Transverse colon (tissue), 4 donors: ENCODE measurements at regions not wholly inside any gene's neighbourhood (a gene's known extent, or its start where the extent isn't known, plus 50 kb on each side); places are given as distances from the start of the nearest gene placed in this dataset.

Experiments used
- DNase-seq: peaks from one replicate; pipeline ENCODE4 v3.0.0-alpha.2; 2019
- H3K27ac ChIP-seq, 4 donors: fragments of 200-600 bp; sonication (generic); 2 replicates each; pipeline ENCODE4 v1.5.1; 2016 to 2018; ENCODE audit warnings: inconsistent platforms in 4 of 4
- H3K27me3 ChIP-seq: fragments of 200-600 bp; sonication (generic); 2 replicates; pipeline ENCODE4 v1.5.1; 2017; ENCODE audit warnings: inconsistent platforms
- H3K36me3 ChIP-seq, 4 donors: fragments of 200-600 bp; sonication (generic); 2 replicates each; pipeline ENCODE4 v1.5.1; 2017 to 2019; ENCODE audit warnings: inconsistent platforms in 4 of 4
- H3K4me1 ChIP-seq, 4 donors: fragments of 200-600 bp; sonication (generic); 2 replicates each; pipeline ENCODE4 v1.5.1; 2017 to 2020; ENCODE audit warnings: inconsistent platforms in 4 of 4
- H3K4me3 ChIP-seq, 4 donors: fragments of 200-600 bp; sonication (generic); 1 replicate in 1 of 4; 2 replicates in 3 of 4; pipeline versions ENCODE4 v1.5.1 to v1.6.1; 2017 to 2019; ENCODE audit warnings: inconsistent platforms in 4 of 4
- H3K9me3 ChIP-seq, 2 donors: fragments of 200-600 bp; sonication (generic); 2 replicates each; pipeline ENCODE4 v1.5.1; 2017 to 2019; ENCODE audit warnings: inconsistent platforms in 2 of 2
- EP300 ChIP-seq: sonication (generic); formaldehyde crosslinking; IDR thresholded peaks from one replicate; pipeline ENCODE4 v1.6.1; 2017; ENCODE audit warnings: antibody characterized with exemption, low read depth
- POLR2A ChIP-seq: fragments of 450-650 bp; IDR thresholded peaks from one replicate; pipeline ENCODE4 v1.6.1; 2016; ENCODE audit warnings: antibody characterized with exemption, mild to moderate bottlenecking, moderate library complexity
- POLR2AphosphoS5 ChIP-seq, 3 donors: sonication (generic); formaldehyde crosslinking; IDR thresholded peaks; one replicate each; pipeline ENCODE4 v1.6.1; 2016; ENCODE audit warnings: antibody characterized with exemption in 3 of 3
- WGBS, 2 donors: methylation state at CpG; one replicate each; pipeline ENCODE4 v1.1.5; 2018; ENCODE audit warnings: low coverage in 1 of 2; 5-methylcytosine and 5-hydroxymethylcytosine counted together
- in situ Hi-C, 4 donors: fragments of 200-750 bp; cut with MboI; loops; one replicate each; pipeline versions ENCODE4 v1.15.0 to v1.15.1; 2017; ENCODE audit warnings: low sequenced_read_pairs in 3 of 4, low pct_ligation_motif_present in 1 of 4, low pct_unique_long_range_greater_than_20kb in 1 of 4
- intact Hi-C: fragments of 100-400 bp; cut with DNase I; formaldehyde crosslinking; loops from one replicate; pipeline ENCODE4 v1.15.1; 2023; ENCODE audit warnings: low total_unique reads
- TF ChIP-seq, protein P1 (sequence below), 5 experiments: fragments of 200-600 bp in 3 of 5; fragments of 450-650 bp in 2 of 5; sonication (generic) in 3 of 5; IDR thresholded peaks; 1 replicate in 2 of 5; 2 replicates in 3 of 5; pipeline ENCODE4 v1.5.1; 2016 to 2017; ENCODE audit warnings: antibody characterized with exemption in 5 of 5, inconsistent platforms in 3 of 5, mild to moderate bottlenecking in 2 of 5, moderate library complexity in 1 of 5

DNA sequence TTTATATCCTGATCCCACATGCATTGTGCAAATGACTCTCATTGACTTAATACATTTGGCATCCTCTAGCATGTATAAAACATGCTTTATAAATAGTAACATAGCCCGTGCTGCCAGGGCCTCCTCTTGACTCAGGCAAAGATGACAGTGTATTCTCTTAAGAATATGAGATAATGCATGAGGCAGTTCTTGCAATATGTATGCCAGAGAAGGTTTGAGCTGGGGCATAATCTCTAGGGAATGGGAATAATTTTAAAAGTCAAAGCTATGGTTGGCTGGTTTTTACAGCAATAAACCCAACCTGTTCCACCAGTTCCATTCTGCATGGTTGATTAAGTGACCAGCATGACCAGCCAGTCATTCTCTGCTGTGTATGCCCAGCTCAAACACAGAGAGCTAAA is 179.0 kb upstream of the PFN2 start:
- Histone ChIP-seq H3K4me1 (peaks cover 0 to 9% (median 5%) of the 10 kb centered on the region in 4 donors), H3K36me3 (no peaks in the 10 kb centered on the region), H3K27ac (peak overlapping the region in 1 of 4 donors; percentile 24), H3K9me3 (no peaks in the 10 kb centered on the region), H3K27me3 (no peaks in the 10 kb centered on the region), H3K4me3 (no peak overlapping the region)
- intact Hi-C loops (no loop called here), in situ Hi-C loops (no loop called here)
- no peak for TF ChIP-seq EP300
- TF ChIP-seq POLR2AphosphoS5 (IDR thresholded peaks at IDR 0.05): peak in 2 of 3 donors; percentile 18 to 43
- WGBS, 2 donors: 0% methylated on average over 1 of the region's 1 CpG; no CpG with 5 or more reads in 1 of the 2 donors
- no peak for DNase-seq

DNA sequence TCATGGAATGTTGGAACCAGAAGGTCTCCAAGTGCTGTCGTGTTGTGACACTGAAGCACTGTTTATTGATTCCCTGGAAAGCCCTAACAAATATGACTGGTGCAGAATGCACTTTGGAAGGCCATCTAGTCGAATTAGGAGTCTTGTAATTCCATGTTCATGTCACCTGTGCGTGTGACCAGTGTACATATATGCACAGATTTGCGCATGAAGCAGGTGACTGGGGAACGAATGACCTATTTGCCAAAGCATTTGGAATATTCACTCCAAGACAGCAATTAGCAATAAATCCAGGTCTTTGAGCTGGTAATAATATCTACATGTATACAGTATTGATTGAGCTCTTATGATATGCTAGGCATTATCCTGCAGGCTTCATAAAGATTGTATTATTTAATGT is 177.5 kb upstream of the PFN2 start:
- WGBS, 2 donors: 80% methylated on average over 5 of the region's 5 CpGs; no CpG with 5 or more reads in 1 of the 2 donors

DNA sequence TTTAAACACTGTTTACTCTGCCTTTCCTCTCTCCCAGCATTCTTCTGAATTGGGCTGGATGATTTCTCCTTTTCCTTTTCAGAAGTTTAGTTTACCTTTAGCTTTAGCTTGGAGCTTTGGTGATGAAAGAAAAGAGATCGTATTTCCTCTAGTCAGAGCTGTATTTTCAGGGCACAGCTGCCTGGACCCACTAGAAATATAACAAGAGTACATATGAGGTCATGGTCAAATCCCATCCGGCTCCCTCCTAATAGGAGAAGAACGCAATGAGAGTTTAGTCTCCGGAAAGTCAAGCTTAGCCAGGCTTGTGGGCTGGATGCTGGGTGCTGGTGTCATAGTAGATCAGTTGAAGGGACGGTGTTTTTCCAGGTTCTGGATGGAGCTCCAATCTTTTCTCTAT is 177.1 kb upstream of the PFN2 start:
- WGBS, 2 donors: 57 to 82% methylated on average over 4 to 5 of the region's 5 CpGs
- intact Hi-C loops (no loop called here), in situ Hi-C loops (no loop called here)
- TF ChIP-seq EP300: no peak
- no peak for TF ChIP-seq POLR2AphosphoS5 (IDR thresholded peaks at IDR 0.05)
- TF ChIP-seq, protein P1, sequence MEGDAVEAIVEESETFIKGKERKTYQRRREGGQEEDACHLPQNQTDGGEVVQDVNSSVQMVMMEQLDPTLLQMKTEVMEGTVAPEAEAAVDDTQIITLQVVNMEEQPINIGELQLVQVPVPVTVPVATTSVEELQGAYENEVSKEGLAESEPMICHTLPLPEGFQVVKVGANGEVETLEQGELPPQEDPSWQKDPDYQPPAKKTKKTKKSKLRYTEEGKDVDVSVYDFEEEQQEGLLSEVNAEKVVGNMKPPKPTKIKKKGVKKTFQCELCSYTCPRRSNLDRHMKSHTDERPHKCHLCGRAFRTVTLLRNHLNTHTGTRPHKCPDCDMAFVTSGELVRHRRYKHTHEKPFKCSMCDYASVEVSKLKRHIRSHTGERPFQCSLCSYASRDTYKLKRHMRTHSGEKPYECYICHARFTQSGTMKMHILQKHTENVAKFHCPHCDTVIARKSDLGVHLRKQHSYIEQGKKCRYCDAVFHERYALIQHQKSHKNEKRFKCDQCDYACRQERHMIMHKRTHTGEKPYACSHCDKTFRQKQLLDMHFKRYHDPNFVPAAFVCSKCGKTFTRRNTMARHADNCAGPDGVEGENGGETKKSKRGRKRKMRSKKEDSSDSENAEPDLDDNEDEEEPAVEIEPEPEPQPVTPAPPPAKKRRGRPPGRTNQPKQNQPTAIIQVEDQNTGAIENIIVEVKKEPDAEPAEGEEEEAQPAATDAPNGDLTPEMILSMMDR (IDR thresholded peaks at IDR 0.05): no peak
- TF ChIP-seq POLR2A: no peak
- Histone ChIP-seq H3K36me3 (no peaks in the 10 kb centered on the region), H3K27ac (peak overlapping the region; percentile 48 to 72 (median 70)), H3K4me1 (peaks cover 0 to 9% (median 5%) of the 10 kb centered on the region in 4 donors), H3K9me3 (no peaks in the 10 kb centered on the region), H3K4me3 (no peak overlapping the region), H3K27me3 (no peaks in the 10 kb centered on the region)
- DNase-seq: no peak

More for the DNA sequence above, 177.5 kb upstream of the PFN2 start:
- DNase-seq: no peak
- intact Hi-C loops: no loop called here
- Histone ChIP-seq H3K36me3 (no peaks in the 10 kb centered on the region), H3K9me3 (no peaks in the 10 kb centered on the region), H3K4me3 (no peak overlapping the region), H3K27me3 (no peaks in the 10 kb centered on the region), H3K4me1 (peaks cover 0 to 9% (median 5%) of the 10 kb centered on the region in 4 donors), H3K27ac (peak overlapping the region; percentile 48 to 72 (median 70))
- TF ChIP-seq POLR2AphosphoS5 (IDR thresholded peaks at IDR 0.05): no peak
- TF ChIP-seq POLR2A: no peak
- TF ChIP-seq EP300: no peak
- TF ChIP-seq, protein P1 (IDR thresholded peaks at IDR 0.05): no peak
- in situ Hi-C loops: no loop called here

DNA sequence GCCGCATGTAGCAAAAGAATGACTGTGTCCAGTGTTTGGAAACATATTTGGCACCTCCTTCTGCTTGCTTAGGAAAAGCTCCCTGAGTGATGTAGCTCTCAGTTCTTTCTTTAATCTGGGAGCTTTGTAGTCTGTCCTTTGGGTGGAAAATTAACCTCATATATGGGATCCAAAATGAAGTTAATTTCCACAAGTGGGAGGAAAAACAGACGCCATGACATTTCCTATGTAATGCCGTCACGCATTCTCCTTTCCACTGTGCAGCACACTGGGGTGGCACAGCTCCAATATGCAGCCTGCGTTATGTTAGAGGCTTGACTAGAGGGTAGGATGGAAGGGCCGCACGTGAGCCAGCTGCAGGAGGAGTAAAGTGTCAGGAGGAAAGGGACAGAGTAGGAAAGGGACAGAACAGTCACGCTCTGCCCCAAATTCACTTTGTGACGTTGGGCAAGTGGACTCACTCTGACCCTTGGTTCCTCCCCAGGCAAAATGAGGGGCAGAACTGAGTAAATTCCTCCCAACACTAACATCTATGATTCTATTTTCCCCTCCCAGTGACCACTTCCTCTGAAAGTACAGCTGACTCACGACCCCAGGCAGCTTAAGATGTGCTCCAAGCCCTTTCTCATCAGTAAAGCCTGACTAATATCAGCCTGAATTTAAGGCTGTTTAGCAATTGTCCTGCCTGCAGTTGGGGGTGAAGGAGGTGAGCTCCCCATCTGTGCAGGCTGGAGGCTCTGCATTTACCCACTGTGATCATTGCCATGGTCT is 176.5 kb upstream of the PFN2 start:
- intact Hi-C loops (no loop called here), in situ Hi-C loops (no loop called here)
- peak; percentile 33 for DNase-seq
- no peaks in the 10 kb centered on the region for H3K36me3 ChIP-seq
- H3K4me3 ChIP-seq: no peak overlapping the region
- peaks cover 0 to 9% (median 5%) of the 10 kb centered on the region in 4 donors for H3K4me1 ChIP-seq
- H3K27ac ChIP-seq: peak overlapping the region; percentile 48 to 72 (median 70)
- H3K9me3 ChIP-seq: no peaks in the 10 kb centered on the region
- TF ChIP-seq, protein P1 (IDR thresholded peaks at IDR 0.05): no peak
- TF ChIP-seq EP300: no peak
- peak; percentile 59 to 79 (median 75) for TF ChIP-seq POLR2AphosphoS5 (IDR thresholded peaks at IDR 0.05)
- WGBS, 2 donors: 50 to 80% methylated on average over 7 to 10 of the region's 10 CpGs
- no peaks in the 10 kb centered on the region for H3K27me3 ChIP-seq
